Neuronal stem cell (in vitro differentiated cells): ENCODE measurements at regions not wholly inside any gene's neighbourhood (a gene's known extent, or its start where the extent isn't known, plus 50 kb on each side); places are given as distances from the start of the nearest gene placed in this dataset.
"Not testable (repeated sequence)": the region's sequence is repeated elsewhere in the genome, so short reads cannot be mapped to it uniquely, and the experiment has no call there.

ENCODE experiments used
- DNase-seq: peaks from one replicate; pipeline ENCODE4 v3.0.0-alpha.2; 2013; ENCODE audit warnings: low spot score
- H2AFZ ChIP-seq: one replicate; pipeline ENCODE4 v1.6.1; 2013; ENCODE audit warnings: mild to moderate bottlenecking, low read length, inconsistent platforms
- H2AK5ac ChIP-seq: 2 replicates; pipeline ENCODE4 v1.6.1; 2013; ENCODE audit warnings: low read depth, mild to moderate bottlenecking, inconsistent platforms, low read length, moderate library complexity, mixed read lengths
- H2BK120ac ChIP-seq: 2 replicates; pipeline ENCODE4 v1.6.1; 2013; ENCODE audit warnings: low read depth, mild to moderate bottlenecking, inconsistent platforms, low read length, moderate library complexity, mixed read lengths
- H2BK12ac ChIP-seq: one replicate; pipeline ENCODE4 v1.6.1; 2013; ENCODE audit warnings: low read length, inconsistent platforms
- H2BK15ac ChIP-seq: 2 replicates; pipeline ENCODE4 v1.6.1; 2013; ENCODE audit warnings: mild to moderate bottlenecking, low read length, inconsistent platforms, mixed read lengths
- H2BK5ac ChIP-seq: one replicate; pipeline ENCODE4 v1.6.1; 2013; ENCODE audit warnings: inconsistent platforms, mild to moderate bottlenecking, low read length, moderate library complexity
- H3K14ac ChIP-seq: one replicate; pipeline ENCODE4 v1.6.1; 2013; ENCODE audit warnings: low read length, inconsistent platforms
- H3K18ac ChIP-seq: 2 replicates; pipeline ENCODE4 v1.6.1; 2013; ENCODE audit warnings: low read length, inconsistent platforms
- H3K23ac ChIP-seq: 2 replicates; pipeline ENCODE4 v1.6.1; 2013; ENCODE audit warnings: low read depth, mild to moderate bottlenecking, mixed read lengths, low read length, inconsistent platforms; ENCODE audit not compliant: poor library complexity
- H3K27ac ChIP-seq: replicated peaks from 3 replicates; pipeline ENCODE4 v1.5.1; 2013; ENCODE audit warnings: low read length, inconsistent platforms
- H3K27me3 ChIP-seq, 3 experiments: 2 replicates each; pipeline ENCODE4 v1.6.1; 2013; ENCODE audit warnings: low read length in 3 of 3, mild to moderate bottlenecking in 2 of 3, inconsistent platforms in 1 of 3, low read depth in 1 of 3, mixed read lengths in 1 of 3, moderate library complexity in 1 of 3; ENCODE audit not compliant: control insufficient read depth in 3 of 3, insufficient read depth in 3 of 3
- H3K36me3 ChIP-seq, 2 donors: replicated peaks in 1 of 2; 2 replicates each; pipeline ENCODE4 v1.6.1; 2013; ENCODE audit warnings: low read length in 2 of 2; ENCODE audit not compliant: control insufficient read depth in 2 of 2, insufficient read depth in 2 of 2
- H3K4ac ChIP-seq: 2 replicates; pipeline ENCODE4 v1.6.1; 2013; ENCODE audit warnings: inconsistent platforms, mild to moderate bottlenecking, low read length, moderate library complexity
- H3K4me1 ChIP-seq, 2 donors: 1 replicate in 1 of 2; 2 replicates in 1 of 2; pipeline ENCODE4 v1.6.1; 2013; ENCODE audit warnings: low read length in 2 of 2, low read depth in 1 of 2; ENCODE audit not compliant: control insufficient read depth in 2 of 2, insufficient read depth in 1 of 2
- H3K4me2 ChIP-seq: one replicate; pipeline ENCODE4 v1.6.1; 2013; ENCODE audit warnings: mild to moderate bottlenecking, low read length, inconsistent platforms; ENCODE audit not compliant: insufficient read depth, poor library complexity, severe bottlenecking
- H3K4me3 ChIP-seq, 2 donors: 2 replicates each; pipeline ENCODE4 v1.5.1; 2013; ENCODE audit warnings: low read length in 2 of 2, mild to moderate bottlenecking in 2 of 2, inconsistent platforms in 1 of 2, moderate library complexity in 1 of 2
- H3K79me1 ChIP-seq: one replicate; pipeline ENCODE4 v1.6.1; 2013; ENCODE audit warnings: low read depth, mild to moderate bottlenecking, inconsistent platforms, low read length, moderate library complexity
- H3K9ac ChIP-seq: one replicate; pipeline ENCODE4 v1.6.1; 2013; ENCODE audit warnings: mild to moderate bottlenecking, low read depth, low read length, inconsistent platforms; ENCODE audit not compliant: poor library complexity
- H3K9me3 ChIP-seq, 2 donors: replicated peaks in 1 of 2; 2 replicates each; pipeline versions ENCODE3 to v1.6.1; 2013; ENCODE audit warnings: low read length in 2 of 2, mild to moderate bottlenecking in 2 of 2, inconsistent platforms in 1 of 2, low read depth in 1 of 2, mixed read lengths in 1 of 2, moderate library complexity in 1 of 2; ENCODE audit not compliant: control insufficient read depth in 2 of 2, insufficient read depth in 1 of 2
- H4K8ac ChIP-seq: one replicate; pipeline ENCODE4 v1.6.1; 2013; ENCODE audit warnings: low read depth, mild to moderate bottlenecking, inconsistent platforms, low read length, moderate library complexity
- H4K91ac ChIP-seq: one replicate; pipeline ENCODE4 v1.6.1; 2013; ENCODE audit warnings: low read length, low read depth, mild to moderate bottlenecking, inconsistent platforms; ENCODE audit not compliant: poor library complexity
- WGBS, 2 donors: extraction: QIAGEN DNeasy Blood & Tissue Kit; methylation state at CpG; one replicate each; pipeline ENCODE4 v1.1.7; 2013; ENCODE audit warnings: missing lambda C conversion rate in 2 of 2, mixed read lengths in 1 of 2; ENCODE audit not compliant: insufficient read length in 2 of 2, insufficient replicate concordance in 1 of 2; ENCODE audit errors: extremely low coverage in 2 of 2; 5-methylcytosine and 5-hydroxymethylcytosine counted together

GRCh38 chr2:87324335-87325041 lies 302.8 kb upstream of the PLGLB1 start:
- H4K91ac ChIP-seq, H3K9ac ChIP-seq, H3K4me2 ChIP-seq, H3K9me3 ChIP-seq, H2BK15ac ChIP-seq, H3K14ac ChIP-seq, H3K18ac ChIP-seq, H2AFZ ChIP-seq, H3K27ac ChIP-seq, H4K8ac ChIP-seq, H3K4me3 ChIP-seq, H3K27me3 ChIP-seq, H3K4me1 ChIP-seq, DNase-seq, H2BK12ac ChIP-seq, H3K79me1 ChIP-seq, H3K4ac ChIP-seq, H2BK5ac ChIP-seq, H2BK120ac ChIP-seq, H3K23ac ChIP-seq, H2AK5ac ChIP-seq, H3K36me3 ChIP-seq: not testable (repeated sequence)
- no CpG with 5 or more reads among the region's 6 CpGs for WGBS, 2 donors

- WGBS, 2 donors, result no CpG with 5 or more reads among the region's 12 CpGs
- not testable (repeated sequence) for H2AK5ac ChIP-seq, H3K14ac ChIP-seq, H3K36me3 ChIP-seq, H3K27ac ChIP-seq, H3K9me3 ChIP-seq, H4K91ac ChIP-seq, H3K9ac ChIP-seq, H2BK12ac ChIP-seq, H2BK120ac ChIP-seq, H3K4ac ChIP-seq, H2AFZ ChIP-seq, H4K8ac ChIP-seq, H3K4me3 ChIP-seq, H3K23ac ChIP-seq, H3K79me1 ChIP-seq, H2BK15ac ChIP-seq, H3K4me1 ChIP-seq, H3K27me3 ChIP-seq, DNase-seq, H2BK5ac ChIP-seq, H3K18ac ChIP-seq, H3K4me2 ChIP-seq
Observed at GRCh38 chr2:87325042-87325910, 303.6 kb upstream of the PLGLB1 start.

GRCh38 chr2:87325911-87326294 lies 304.3 kb upstream of the PLGLB1 start:
- not testable (repeated sequence) for H3K27ac ChIP-seq, H4K91ac ChIP-seq, H2BK12ac ChIP-seq, H3K36me3 ChIP-seq, H4K8ac ChIP-seq, H3K27me3 ChIP-seq, H3K4ac ChIP-seq, H3K23ac ChIP-seq, H2AFZ ChIP-seq, H3K14ac ChIP-seq, H2BK120ac ChIP-seq, DNase-seq, H3K4me1 ChIP-seq, H2BK5ac ChIP-seq, H2AK5ac ChIP-seq, H3K9me3 ChIP-seq, H3K18ac ChIP-seq, H3K9ac ChIP-seq, H2BK15ac ChIP-seq, H3K4me3 ChIP-seq, H3K79me1 ChIP-seq, H3K4me2 ChIP-seq
- WGBS, 2 donors, result no CpG with 5 or more reads among the region's 2 CpGs

DNA sequence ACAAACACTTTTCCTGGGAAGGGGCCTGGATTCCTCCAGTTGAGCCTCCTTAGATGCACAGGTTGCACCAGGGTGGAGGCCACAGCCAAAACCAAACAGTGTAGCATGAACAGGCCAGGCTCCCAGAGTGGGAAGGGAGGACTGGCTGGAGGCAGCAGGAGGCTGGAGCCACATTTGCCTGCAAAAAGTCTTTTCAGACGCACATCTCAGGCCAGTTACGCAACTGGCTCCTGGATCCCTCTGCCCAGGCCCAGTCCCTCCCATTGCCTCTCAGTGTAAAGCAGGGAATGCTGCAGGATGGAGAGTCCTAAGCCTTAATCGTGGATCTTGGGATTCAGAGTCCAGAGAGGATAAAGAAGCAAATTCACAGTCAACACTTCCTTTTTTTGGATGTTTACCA lies 305.1 kb upstream of the PLGLB1 start:
- not testable (repeated sequence) for H4K8ac ChIP-seq, H2AFZ ChIP-seq, H2BK12ac ChIP-seq, H2AK5ac ChIP-seq, H3K36me3 ChIP-seq, H2BK5ac ChIP-seq, H3K23ac ChIP-seq, H3K18ac ChIP-seq, H2BK120ac ChIP-seq, DNase-seq, H3K79me1 ChIP-seq, H3K27ac ChIP-seq, H3K14ac ChIP-seq, H4K91ac ChIP-seq, H3K4me2 ChIP-seq, H3K4me3 ChIP-seq, H3K9ac ChIP-seq, H3K9me3 ChIP-seq, H2BK15ac ChIP-seq, H3K4ac ChIP-seq, H3K27me3 ChIP-seq, H3K4me1 ChIP-seq
- WGBS, 2 donors, result no CpG with 5 or more reads among the region's 3 CpGs
